Neural cell (in vitro differentiated cells): ENCODE measurements at regions not wholly inside any gene's neighbourhood (a gene's known extent, or its start where the extent isn't known, plus 50 kb on each side); places are given as distances from the start of the nearest gene placed in this dataset.

Experiments
- CTCF ChIP-seq: fragments of 450-650 bp; IDR thresholded peaks from 2 replicates; pipeline ENCODE4 v1.5.1; 2014; ENCODE audit warnings: antibody characterized with exemption, mild to moderate bottlenecking, moderate library complexity; ENCODE audit not compliant: poor library complexity, severe bottlenecking
- EP300 ChIP-seq: fragments of 450-650 bp; conservative IDR thresholded peaks from 2 replicates; pipeline ENCODE4 v1.6.1; 2014; ENCODE audit warnings: antibody characterized with exemption, mild to moderate bottlenecking, moderate library complexity; ENCODE audit not compliant: poor library complexity, severe bottlenecking
- EZH2 ChIP-seq: fragments of 200-600, 300-800 bp; shearing (Covaris generic), sonication (generic); IDR thresholded peaks from 2 replicates; pipeline ENCODE4 v1.6.1; 2014; ENCODE audit warnings: antibody characterized with exemption, low read length, borderline replicate concordance, mild to moderate bottlenecking; ENCODE audit not compliant: insufficient read depth, poor library complexity, severe bottlenecking
- MXI1 ChIP-seq: fragments of 450-650 bp; conservative IDR thresholded peaks from 2 replicates; pipeline ENCODE4 v1.6.1; 2014; ENCODE audit warnings: antibody characterized with exemption, mild to moderate bottlenecking; ENCODE audit not compliant: poor library complexity, severe bottlenecking
- POLR2AphosphoS5 ChIP-seq: IDR thresholded peaks from 2 replicates; pipeline ENCODE4 v1.6.1; 2012
- RAD21 ChIP-seq: fragments of 450-650 bp; conservative IDR thresholded peaks from 2 replicates; pipeline ENCODE4 v1.6.1; 2014; ENCODE audit warnings: antibody characterized with exemption, mild to moderate bottlenecking, moderate library complexity
- REST ChIP-seq: IDR thresholded peaks from 2 replicates; pipeline ENCODE4 v1.6.1; 2012; ENCODE audit warnings: borderline replicate concordance
- TAF1 ChIP-seq: IDR thresholded peaks from 2 replicates; pipeline ENCODE4 v1.6.1; 2012; ENCODE audit warnings: low read depth

GRCh38 chr2:78864205-78864604 lies 161.3 kb upstream of the REG3G start:
- peak; percentile 75 for TF ChIP-seq POLR2AphosphoS5
- TF ChIP-seq EP300, result peak; percentile 88
- no peak for TF ChIP-seq CTCF
- TF ChIP-seq REST, result no peak
- no peak for TF ChIP-seq TAF1
- TF ChIP-seq EZH2, result no peak
- peak; percentile 19 for TF ChIP-seq RAD21
- no peak for TF ChIP-seq MXI1
